ENCODE measurements at regions not wholly inside any gene's neighbourhood (a gene's known extent, or its start where the extent isn't known, plus 50 kb on each side); places are given as distances from the start of the nearest gene placed in this dataset.

DNA sequence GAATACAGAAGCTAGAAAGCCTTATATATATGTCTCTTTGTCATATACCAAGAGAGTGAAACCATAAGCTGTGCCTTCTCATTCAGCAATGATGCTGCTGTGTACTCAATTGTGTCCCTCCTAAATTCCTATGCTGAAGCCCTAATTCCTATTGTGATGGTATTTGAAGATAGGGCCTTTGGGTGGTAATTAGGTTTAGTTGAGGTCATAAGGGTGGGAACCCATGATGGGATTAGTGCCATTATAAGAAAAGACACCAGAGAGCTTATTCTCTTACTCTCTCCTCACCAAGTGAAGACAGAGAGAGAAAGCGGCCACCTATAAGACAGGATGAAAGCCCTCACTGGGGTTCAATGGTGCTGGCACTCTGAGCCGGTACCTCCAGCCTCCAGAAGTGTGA, 1191.3 kb upstream of the TENM4 start:
- Histone ChIP-seq H3K27ac (ENCODE audit: low read depth, low read length) (no peak overlapping the region), H3K4me3 (ENCODE audit: low read depth in 1 of 2, low read length in 2 of 2) (no peak overlapping the region)

GRCh38 chr11:80629466-80629865, 1188.6 kb upstream of the TENM4 start:
- H3K9me3 ChIP-seq (ENCODE audit: low read length) = no peaks in the 10 kb centered on the region
- no peak overlapping the region for H3K9ac ChIP-seq (ENCODE audit: low read length)
- no peak overlapping the region for H3K4me3 ChIP-seq (ENCODE audit: low read depth in 1 of 2, low read length in 2 of 2)
- H3K4me1 ChIP-seq (ENCODE audit: insufficient read depth, low read length) = no peaks in the 10 kb centered on the region
- H3K27ac ChIP-seq (ENCODE audit: low read depth, low read length) = no peak overlapping the region
- no peaks in the 10 kb centered on the region for H3K27me3 ChIP-seq (ENCODE audit: control insufficient read depth in 1 of 2, insufficient read depth in 2 of 2, low read length in 2 of 2)
- H3K36me3 ChIP-seq (ENCODE audit: insufficient read depth, low read length) = no peaks in the 10 kb centered on the region

More for the DNA sequence above, 1191.3 kb upstream of the TENM4 start:
- no peaks in the 10 kb centered on the region for H3K4me1 ChIP-seq (ENCODE audit: insufficient read depth, low read length)
- H3K9ac ChIP-seq (ENCODE audit: low read length) = no peak overlapping the region
- no peaks in the 10 kb centered on the region for H3K27me3 ChIP-seq (ENCODE audit: control insufficient read depth in 1 of 2, insufficient read depth in 2 of 2, low read length in 2 of 2)
- H3K9me3 ChIP-seq (ENCODE audit: low read length) = no peaks in the 10 kb centered on the region
- H3K36me3 ChIP-seq (ENCODE audit: insufficient read depth, low read length) = no peaks in the 10 kb centered on the region

DNA sequence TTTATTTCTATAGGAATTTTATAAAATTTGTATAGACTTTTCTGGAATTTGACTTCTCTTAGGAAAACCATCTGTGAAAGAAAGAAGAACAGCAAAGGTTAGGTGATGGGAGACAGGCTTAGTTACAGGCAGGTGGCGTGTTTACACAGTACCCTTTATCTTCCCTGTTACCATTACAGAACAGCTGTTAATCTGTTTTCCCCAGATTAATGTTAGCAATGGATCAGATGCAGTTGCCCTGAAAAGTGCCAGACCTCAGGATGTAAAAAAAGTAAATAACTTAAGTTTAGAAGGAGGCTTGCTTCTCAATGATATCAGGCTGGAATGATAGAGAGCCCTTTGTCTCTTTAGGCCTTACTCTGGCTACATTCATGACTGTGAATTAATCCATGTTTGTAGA, 1186.5 kb upstream of the TENM4 start:
- Histone ChIP-seq H3K36me3 (ENCODE audit: insufficient read depth, low read length) (no peaks in the 10 kb centered on the region), H3K9me3 (ENCODE audit: low read length) (no peaks in the 10 kb centered on the region), H3K27ac (ENCODE audit: low read depth, low read length) (no peak overlapping the region), H3K27me3 (ENCODE audit: control insufficient read depth in 1 of 2, insufficient read depth in 2 of 2, low read length in 2 of 2) (no peaks in the 10 kb centered on the region), H3K4me3 (ENCODE audit: low read depth in 1 of 2, low read length in 2 of 2) (no peak overlapping the region), H3K9ac (ENCODE audit: low read length) (no peak overlapping the region), H3K4me1 (ENCODE audit: insufficient read depth, low read length) (no peaks in the 10 kb centered on the region)

GRCh38 chr11:80626721-80627120, 1185.9 kb upstream of the TENM4 start:
- no peaks in the 10 kb centered on the region for H3K9me3 ChIP-seq (ENCODE audit: low read length)
- H3K27me3 ChIP-seq (ENCODE audit: control insufficient read depth in 1 of 2, insufficient read depth in 2 of 2, low read length in 2 of 2) = no peaks in the 10 kb centered on the region
- H3K9ac ChIP-seq (ENCODE audit: low read length) = no peak overlapping the region
- H3K36me3 ChIP-seq (ENCODE audit: insufficient read depth, low read length) = no peaks in the 10 kb centered on the region
- no peak overlapping the region for H3K27ac ChIP-seq (ENCODE audit: low read depth, low read length)
- no peak overlapping the region for H3K4me3 ChIP-seq (ENCODE audit: low read depth in 1 of 2, low read length in 2 of 2)
- H3K4me1 ChIP-seq (ENCODE audit: insufficient read depth, low read length) = no peaks in the 10 kb centered on the region

GRCh38 chr11:80625563-80625962, 1184.7 kb upstream of the TENM4 start:
- Histone ChIP-seq H3K36me3 (ENCODE audit: insufficient read depth, low read length) (no peaks in the 10 kb centered on the region), H3K4me3 (ENCODE audit: low read depth in 1 of 2, low read length in 2 of 2) (no peak overlapping the region), H3K9ac (ENCODE audit: low read length) (no peak overlapping the region), H3K27me3 (ENCODE audit: control insufficient read depth in 1 of 2, insufficient read depth in 2 of 2, low read length in 2 of 2) (no peaks in the 10 kb centered on the region), H3K9me3 (ENCODE audit: low read length) (no peaks in the 10 kb centered on the region), H3K4me1 (ENCODE audit: insufficient read depth, low read length) (no peaks in the 10 kb centered on the region), H3K27ac (ENCODE audit: low read depth, low read length) (no peak overlapping the region)

DNA sequence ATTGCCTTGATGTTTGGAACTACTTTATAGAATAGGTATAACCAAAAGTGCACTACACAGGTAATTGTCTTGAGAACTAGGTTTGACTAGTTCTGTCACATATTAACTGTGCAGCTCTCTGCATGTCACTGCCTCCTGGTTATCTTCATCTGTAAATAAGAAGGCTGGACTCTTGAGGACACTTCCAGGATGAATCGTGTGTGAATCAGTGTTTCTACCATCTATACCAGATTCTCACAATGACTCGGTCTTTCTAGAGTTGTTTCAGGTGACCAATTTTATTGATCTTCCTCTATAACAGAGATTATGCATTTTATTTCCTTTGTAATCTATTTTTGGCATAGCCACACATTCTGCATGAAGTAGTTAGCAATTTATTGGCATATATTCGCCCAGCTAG, 1181.0 kb upstream of the TENM4 start:
- no peak overlapping the region for H3K27ac ChIP-seq (ENCODE audit: low read depth, low read length)
- no peaks in the 10 kb centered on the region for H3K4me1 ChIP-seq (ENCODE audit: insufficient read depth, low read length)
- H3K36me3 ChIP-seq (ENCODE audit: insufficient read depth, low read length) = no peaks in the 10 kb centered on the region
- H3K27me3 ChIP-seq (ENCODE audit: control insufficient read depth in 1 of 2, insufficient read depth in 2 of 2, low read length in 2 of 2) = no peaks in the 10 kb centered on the region
- no peaks in the 10 kb centered on the region for H3K9me3 ChIP-seq (ENCODE audit: low read length)
- no peak overlapping the region for H3K4me3 ChIP-seq (ENCODE audit: low read depth in 1 of 2, low read length in 2 of 2)
- no peak overlapping the region for H3K9ac ChIP-seq (ENCODE audit: low read length)

- no peaks in the 10 kb centered on the region for H3K36me3 ChIP-seq (ENCODE audit: insufficient read depth, low read length)
- no peak overlapping the region for H3K4me3 ChIP-seq (ENCODE audit: low read depth in 1 of 2, low read length in 2 of 2)
- no peaks in the 10 kb centered on the region for H3K4me1 ChIP-seq (ENCODE audit: insufficient read depth, low read length)
- no peaks in the 10 kb centered on the region for H3K27me3 ChIP-seq (ENCODE audit: control insufficient read depth in 1 of 2, insufficient read depth in 2 of 2, low read length in 2 of 2)
- no peaks in the 10 kb centered on the region for H3K9me3 ChIP-seq (ENCODE audit: low read length)
- H3K27ac ChIP-seq (ENCODE audit: low read depth, low read length) = no peak overlapping the region
- H3K9ac ChIP-seq (ENCODE audit: low read length) = no peak overlapping the region
Measured at GRCh38 chr11:80620867-80621266, 1180.0 kb upstream of the TENM4 start.

DNA sequence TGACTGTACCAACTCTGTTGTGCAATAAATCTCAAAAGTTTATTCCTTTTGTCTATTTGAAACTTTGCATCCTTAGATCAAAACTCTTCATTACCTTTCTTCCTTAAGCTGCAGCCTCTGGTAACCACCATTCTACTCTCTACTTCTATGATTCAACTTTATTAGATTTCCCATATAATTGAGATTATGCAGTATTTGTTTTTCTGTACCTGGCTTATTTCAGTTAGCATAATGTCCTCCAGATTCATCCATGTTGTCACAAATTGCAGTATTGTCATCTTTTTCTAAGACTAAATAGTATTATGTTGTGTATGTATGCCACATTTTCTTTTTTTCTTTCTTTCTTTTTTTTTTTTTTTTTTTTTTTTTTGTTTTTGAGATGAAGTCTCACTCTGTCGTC, 1176.3 kb upstream of the TENM4 start:
- Histone ChIP-seq H3K9me3 (ENCODE audit: low read length) (no peaks in the 10 kb centered on the region), H3K4me1 (ENCODE audit: insufficient read depth, low read length) (no peaks in the 10 kb centered on the region), H3K27me3 (ENCODE audit: control insufficient read depth in 1 of 2, insufficient read depth in 2 of 2, low read length in 2 of 2) (no peaks in the 10 kb centered on the region)

DNA sequence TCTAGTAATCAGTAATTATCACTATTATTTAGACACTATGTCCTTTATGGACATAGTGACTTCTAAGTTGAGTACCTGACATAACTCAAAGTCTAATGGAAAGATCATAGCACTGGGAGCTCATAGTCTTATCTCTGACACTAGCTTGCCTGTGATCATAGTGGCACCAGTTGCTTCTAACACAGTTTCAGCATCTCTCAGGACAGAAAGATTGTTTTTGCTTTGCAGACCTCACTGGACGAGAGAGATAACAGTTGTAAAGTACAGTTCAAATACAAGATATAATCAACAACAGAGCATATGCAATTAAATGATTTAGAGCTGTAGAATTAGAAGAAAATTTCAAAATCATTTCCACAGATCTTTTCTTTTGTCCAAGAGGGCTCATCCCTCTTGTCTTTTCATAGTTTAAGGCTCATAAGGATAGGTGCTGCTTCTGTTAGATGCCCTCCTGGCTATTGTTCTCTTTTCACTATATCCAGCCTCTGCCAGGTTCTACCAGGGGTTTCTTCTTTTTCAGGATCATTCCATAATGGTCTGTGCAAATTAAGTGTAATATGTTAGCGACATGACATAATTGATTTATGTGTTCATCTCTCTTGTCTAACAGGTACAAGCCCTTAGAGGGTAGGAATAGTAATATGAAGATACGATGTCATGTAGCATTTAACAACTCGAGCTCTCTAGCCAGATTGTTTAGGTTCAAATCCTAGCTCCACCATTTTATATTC, 1175.4 kb upstream of the TENM4 start:
- H3K4me3 ChIP-seq (ENCODE audit: low read depth in 1 of 2, low read length in 2 of 2) = no peak overlapping the region
- H3K9ac ChIP-seq (ENCODE audit: low read length) = no peak overlapping the region
- no peaks in the 10 kb centered on the region for H3K36me3 ChIP-seq (ENCODE audit: insufficient read depth, low read length)
- H3K27ac ChIP-seq (ENCODE audit: low read depth, low read length) = no peak overlapping the region
- H3K9me3 ChIP-seq (ENCODE audit: low read length) = no peaks in the 10 kb centered on the region
- no peaks in the 10 kb centered on the region for H3K27me3 ChIP-seq (ENCODE audit: control insufficient read depth in 1 of 2, insufficient read depth in 2 of 2, low read length in 2 of 2)
- H3K4me1 ChIP-seq (ENCODE audit: insufficient read depth, low read length) = no peaks in the 10 kb centered on the region

More for the DNA sequence above, 1176.3 kb upstream of the TENM4 start:
- Histone ChIP-seq H3K4me3 (ENCODE audit: low read depth in 1 of 2, low read length in 2 of 2) (no peak overlapping the region), H3K9ac (ENCODE audit: low read length) (no peak overlapping the region), H3K27ac (ENCODE audit: low read depth, low read length) (no peak overlapping the region), H3K36me3 (ENCODE audit: insufficient read depth, low read length) (no peaks in the 10 kb centered on the region)

GRCh38 chr11:80613655-80614054, 1172.8 kb upstream of the TENM4 start:
- Histone ChIP-seq H3K27me3 (ENCODE audit: control insufficient read depth in 1 of 2, insufficient read depth in 2 of 2, low read length in 2 of 2) (no peaks in the 10 kb centered on the region), H3K36me3 (ENCODE audit: insufficient read depth, low read length) (no peaks in the 10 kb centered on the region), H3K4me3 (ENCODE audit: low read depth in 1 of 2, low read length in 2 of 2) (no peak overlapping the region), H3K9ac (ENCODE audit: low read length) (no peak overlapping the region), H3K9me3 (ENCODE audit: low read length) (no peaks in the 10 kb centered on the region), H3K4me1 (ENCODE audit: insufficient read depth, low read length) (no peaks in the 10 kb centered on the region), H3K27ac (ENCODE audit: low read depth, low read length) (no peak overlapping the region)

- no peaks in the 10 kb centered on the region for H3K27me3 ChIP-seq (ENCODE audit: control insufficient read depth in 1 of 2, insufficient read depth in 2 of 2, low read length in 2 of 2)
- H3K4me3 ChIP-seq (ENCODE audit: low read depth in 1 of 2, low read length in 2 of 2) = no peak overlapping the region
- H3K27ac ChIP-seq (ENCODE audit: low read depth, low read length) = no peak overlapping the region
- H3K4me1 ChIP-seq (ENCODE audit: insufficient read depth, low read length) = no peaks in the 10 kb centered on the region
- H3K9ac ChIP-seq (ENCODE audit: low read length) = no peak overlapping the region
- no peaks in the 10 kb centered on the region for H3K36me3 ChIP-seq (ENCODE audit: insufficient read depth, low read length)
- H3K9me3 ChIP-seq (ENCODE audit: low read length) = no peaks in the 10 kb centered on the region
Measured at GRCh38 chr11:80610516-80610915, 1169.7 kb upstream of the TENM4 start.

- Histone ChIP-seq H3K9me3 (ENCODE audit: low read length) (no peaks in the 10 kb centered on the region), H3K36me3 (ENCODE audit: insufficient read depth, low read length) (no peaks in the 10 kb centered on the region), H3K27me3 (ENCODE audit: control insufficient read depth in 1 of 2, insufficient read depth in 2 of 2, low read length in 2 of 2) (no peaks in the 10 kb centered on the region), H3K9ac (ENCODE audit: low read length) (no peak overlapping the region), H3K4me1 (ENCODE audit: insufficient read depth, low read length) (no peaks in the 10 kb centered on the region), H3K27ac (ENCODE audit: low read depth, low read length) (no peak overlapping the region), H3K4me3 (ENCODE audit: low read depth in 1 of 2, low read length in 2 of 2) (no peak overlapping the region)
Measured at GRCh38 chr11:80603472-80603871, 1162.6 kb upstream of the TENM4 start.

All from muscle layer of colon (tissue), 2 donors.